Hippocampal formation (tissue), 2 donors: ENCODE measurements at regions not wholly inside any gene's neighbourhood (a gene's known extent, or its start where the extent isn't known, plus 50 kb on each side); places are given as distances from the start of the nearest gene placed in this dataset.

Experiments
- DNase-seq, 2 donors: peaks; one replicate each; lab custom pipeline; 2025; lab: John Stamatoyannopoulos, UW

- no peak for DNase-seq
Observed at GRCh38 chr6:125491860-125492618, 190.3 kb upstream of the HDDC2 start.

DNA sequence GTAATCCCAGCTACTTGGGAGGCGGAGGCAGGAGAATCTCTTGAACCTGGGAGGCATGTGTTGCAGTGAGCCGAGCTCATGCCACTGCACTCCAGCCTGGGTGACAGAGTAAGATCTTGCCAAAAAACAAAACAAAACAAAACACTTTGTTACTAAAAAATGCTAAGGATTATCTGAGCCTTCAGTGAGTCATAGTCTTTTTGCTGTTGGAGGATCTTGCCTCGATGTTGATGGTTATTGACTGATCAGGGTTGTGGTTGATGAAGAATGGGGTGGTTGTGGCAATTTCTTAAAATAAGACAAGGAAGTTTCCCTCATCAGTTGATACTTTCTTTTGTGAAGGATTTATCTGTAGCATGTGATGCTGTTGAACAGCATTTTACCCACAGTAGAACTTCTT is 196.8 kb upstream of the HDDC2 start:
- no peak for DNase-seq

- DNase-seq = no peak
Observed at GRCh38 chr6:125499535-125499934, 197.8 kb upstream of the HDDC2 start.

DNA sequence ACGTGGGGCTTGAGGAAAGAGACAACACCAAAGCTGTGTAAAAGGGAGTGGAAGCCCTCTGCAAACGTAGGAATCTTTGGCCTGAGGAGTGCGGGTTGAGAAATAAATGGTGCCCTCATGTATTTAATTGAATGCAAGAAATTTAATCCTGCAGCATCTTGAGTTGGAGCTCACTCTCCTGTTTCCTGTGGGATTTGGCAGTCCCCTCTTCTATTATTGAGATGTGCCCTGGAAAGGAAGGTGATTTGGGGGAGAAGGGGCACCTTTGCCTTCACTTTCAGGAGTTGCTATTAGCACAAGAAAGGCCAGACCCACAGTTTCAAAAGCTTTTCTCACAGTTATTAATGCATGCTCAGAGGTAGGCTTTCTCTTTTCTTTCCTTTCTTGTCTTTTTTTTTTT is 201.4 kb upstream of the HDDC2 start:
- DNase-seq = no peak

DNA sequence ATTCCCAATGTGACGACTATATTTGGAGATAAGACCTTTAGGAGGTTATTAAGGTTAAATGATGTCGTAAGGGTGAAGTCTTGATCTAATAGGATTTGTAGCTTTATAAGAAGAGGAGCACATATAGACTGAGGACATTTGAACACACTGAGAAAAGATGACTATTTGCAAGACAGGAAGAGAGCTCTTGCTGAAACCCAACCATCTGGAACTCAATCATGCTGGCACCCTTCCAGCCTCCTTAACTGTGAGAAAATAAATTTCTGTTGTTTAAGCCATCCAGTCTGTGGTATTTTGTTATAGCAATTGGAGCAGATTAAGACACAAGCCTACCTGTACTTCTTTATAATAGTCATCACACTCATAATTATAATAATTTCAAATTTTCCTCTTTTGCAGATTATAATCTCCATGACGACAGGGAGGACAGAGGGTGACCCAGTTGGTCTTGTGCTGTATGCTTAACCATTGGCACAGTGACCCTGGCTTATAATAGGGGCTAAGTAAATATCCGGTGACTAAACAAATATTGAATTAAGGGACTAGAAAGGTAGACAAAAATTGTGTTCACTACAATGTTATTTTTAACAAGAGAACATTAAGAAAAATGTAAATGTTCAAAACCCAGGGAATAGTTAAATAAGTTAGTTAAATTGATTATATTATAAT is 206.4 kb upstream of the HDDC2 start:
- no peak for DNase-seq

DNA sequence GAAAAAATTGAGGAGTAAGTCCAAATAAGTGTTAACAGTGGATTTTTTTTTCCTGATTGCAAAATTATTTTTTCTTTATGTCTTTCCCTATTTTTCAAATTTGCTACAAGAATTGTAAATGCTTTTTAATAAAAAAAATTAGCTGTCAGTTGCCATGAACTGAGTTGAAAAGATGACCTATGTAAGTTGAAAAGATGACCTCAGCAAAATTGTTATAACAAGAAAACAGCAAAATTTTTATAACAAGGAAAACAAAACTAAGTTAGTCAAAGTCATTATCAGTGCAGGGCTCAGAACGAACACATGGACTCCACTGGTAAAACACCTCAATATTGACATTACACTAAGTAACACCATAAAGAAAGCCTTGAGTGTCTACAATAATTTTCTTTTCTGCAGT is 207.0 kb upstream of the HDDC2 start:
- DNase-seq = no peak

DNA sequence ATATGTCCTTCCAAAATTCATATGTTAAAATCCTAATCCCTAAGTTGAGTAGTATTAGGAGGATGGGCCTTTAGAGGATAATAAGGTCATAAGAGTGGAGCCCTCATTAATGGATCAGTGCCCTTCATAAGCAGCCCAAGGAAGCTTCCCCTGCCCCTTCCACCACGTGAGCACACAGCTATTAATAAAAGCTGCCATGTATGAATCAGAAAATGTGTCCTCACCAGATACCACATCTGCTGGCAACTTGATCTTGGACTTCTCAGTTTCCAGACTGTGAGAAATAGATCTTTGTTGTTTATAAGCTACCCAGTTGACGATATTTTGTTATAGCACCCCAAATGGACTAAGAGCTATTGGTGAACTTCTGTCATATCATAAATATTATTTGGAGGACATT is 207.7 kb upstream of the HDDC2 start:
- DNase-seq = no peak

DNA sequence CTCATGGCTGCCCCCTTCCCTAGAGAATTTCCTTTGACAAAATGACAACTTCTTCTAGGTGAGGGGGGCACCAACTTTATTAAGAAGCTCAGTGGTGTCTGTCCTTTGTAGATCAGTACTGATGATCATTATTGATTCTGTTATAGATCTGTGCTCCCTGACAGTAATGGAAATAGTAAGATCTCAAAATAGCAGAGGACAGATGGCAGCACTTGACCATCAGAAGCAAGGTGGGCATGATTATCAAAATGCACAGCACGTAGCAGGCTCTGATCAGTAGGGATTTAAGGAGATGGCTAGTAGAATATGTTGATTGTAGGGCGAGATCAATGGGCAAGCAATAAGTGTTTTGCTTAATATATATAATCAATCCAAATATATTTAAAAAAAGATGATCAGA is 208.6 kb upstream of the HDDC2 start:
- no peak for DNase-seq

GRCh38 chr6:125511809-125512396 is 210.1 kb upstream of the HDDC2 start:
- no peak for DNase-seq

DNA sequence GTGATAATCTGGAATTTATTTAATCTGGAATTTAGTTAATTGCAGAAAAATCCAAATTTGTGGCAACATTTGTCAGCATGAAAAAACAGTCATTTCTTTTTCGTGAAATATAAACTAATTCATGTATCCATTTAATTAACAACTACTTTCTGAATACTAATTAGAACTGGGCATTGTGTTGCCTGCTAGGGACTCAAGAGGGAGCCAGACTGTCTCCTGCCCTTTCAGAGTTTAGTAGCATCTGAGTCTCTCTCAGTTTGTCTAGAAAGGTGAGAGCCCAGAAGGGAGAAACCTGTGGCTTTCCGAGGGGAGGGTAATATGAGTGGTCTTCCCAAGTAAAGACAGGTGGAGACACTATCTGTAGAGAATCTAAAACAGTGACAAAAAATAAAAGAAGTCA is 210.9 kb upstream of the HDDC2 start:
- no peak for DNase-seq

DNA sequence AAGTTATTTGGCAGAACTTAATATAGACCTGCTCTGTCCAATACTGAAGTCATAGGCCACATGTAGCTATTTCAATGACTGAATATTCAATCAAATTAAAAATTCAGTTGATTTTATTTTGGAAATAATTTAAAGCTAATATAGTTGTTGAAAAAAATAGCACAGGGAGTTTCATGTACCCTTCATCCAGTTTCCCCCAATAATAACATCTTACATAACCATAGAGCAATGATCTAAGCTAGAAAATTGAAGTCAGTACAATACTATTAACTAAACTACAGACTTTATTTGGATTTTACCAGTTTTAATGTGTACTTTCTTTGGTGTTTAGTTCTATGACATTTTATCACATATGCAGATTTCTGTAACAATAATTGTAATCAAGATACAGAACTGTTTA is 212.2 kb upstream of the HDDC2 start:
- no peak for DNase-seq

- DNase-seq = no peak
Observed at GRCh38 chr6:125516644-125517043, 214.9 kb upstream of the HDDC2 start.

GRCh38 chr6:125519367-125519766 is 217.6 kb upstream of the HDDC2 start:
- no peak for DNase-seq

GRCh38 chr6:125524356-125524755 is 222.6 kb upstream of the HDDC2 start:
- no peak for DNase-seq

GRCh38 chr6:125526007-125526720 is 223.3 kb upstream of the HEY2 start:
- DNase-seq = no peak

GRCh38 chr6:125528621-125529041 is 220.8 kb upstream of the HEY2 start:
- DNase-seq = no peak

- no peak for DNase-seq
Observed at GRCh38 chr6:125529061-125529460, 220.4 kb upstream of the HEY2 start.

DNA sequence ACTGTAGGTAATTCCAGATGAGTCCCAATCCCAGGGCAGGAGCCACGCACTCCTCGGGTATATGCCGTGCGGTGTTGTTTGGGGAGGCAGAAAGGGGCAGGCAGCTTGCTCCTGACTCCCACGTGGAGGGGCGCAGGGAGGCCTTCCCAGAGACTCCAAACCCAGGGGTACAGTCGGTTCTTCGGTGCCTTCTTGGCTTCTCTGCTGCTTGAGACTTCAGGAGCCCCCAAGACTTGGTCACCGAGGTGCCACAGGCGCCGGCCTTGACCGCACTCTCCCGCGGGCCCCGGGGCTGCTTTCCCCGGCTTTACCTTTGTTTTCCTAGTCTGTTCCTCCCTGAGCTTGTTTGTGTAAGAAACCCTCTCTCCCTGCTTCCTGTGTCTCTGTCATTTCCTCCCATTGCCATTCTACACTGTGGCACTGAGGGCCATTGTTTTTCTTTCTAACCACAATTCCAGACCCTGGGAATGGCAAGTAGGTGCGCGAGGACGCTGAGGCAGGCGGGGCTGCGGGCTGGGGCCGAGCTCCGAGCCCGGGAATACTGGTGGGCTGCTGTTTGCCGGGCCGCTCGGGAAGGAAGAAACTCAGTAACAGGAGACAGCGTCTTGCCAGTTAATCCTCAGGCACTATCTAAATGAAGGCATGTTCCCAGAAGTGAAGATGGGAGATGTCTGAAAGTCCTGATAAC is 215.6 kb upstream of the HEY2 start:
- no peak for DNase-seq

DNA sequence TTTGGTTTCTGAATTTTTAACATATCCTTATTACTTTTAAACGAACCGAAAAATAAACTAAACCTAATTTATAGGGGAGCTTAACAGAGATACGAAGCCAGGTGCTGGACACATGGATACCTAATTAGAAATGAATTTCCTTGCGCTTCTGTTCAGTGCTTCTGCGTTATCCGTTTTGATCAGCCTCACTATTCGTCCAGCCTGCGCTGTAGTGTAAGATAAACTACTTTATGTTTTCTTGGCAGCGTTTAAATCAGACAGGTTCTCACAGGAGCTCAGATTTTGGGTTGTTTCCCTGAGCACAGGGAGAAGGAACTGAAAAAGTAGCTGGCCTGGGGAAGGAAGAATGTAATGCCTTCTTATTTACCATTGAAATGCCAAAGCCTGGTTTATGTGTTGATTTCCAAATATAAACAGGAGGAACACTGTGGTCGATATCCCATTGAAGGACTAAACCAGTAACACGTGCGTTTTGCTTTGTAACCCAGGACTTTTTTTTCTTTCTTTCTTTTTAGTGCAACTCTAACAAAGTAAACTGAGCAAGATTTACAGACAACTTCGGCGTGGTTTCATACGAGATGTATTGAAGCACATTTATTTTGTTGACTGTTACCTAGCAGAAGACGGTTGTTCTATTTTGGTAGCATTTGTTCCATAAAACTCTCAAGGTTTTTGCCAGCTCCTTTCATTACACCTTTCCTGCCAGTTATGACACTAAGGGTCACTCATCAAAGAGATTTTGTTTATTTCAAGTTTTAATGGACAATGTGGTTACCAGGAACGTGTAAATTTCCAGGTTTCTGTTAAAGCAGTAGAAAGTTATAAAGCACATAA is 214.8 kb upstream of the HEY2 start:
- no peak for DNase-seq

GRCh38 chr6:125537090-125537489 is 212.3 kb upstream of the HEY2 start:
- DNase-seq = no peak

GRCh38 chr6:125539892-125540291 is 209.5 kb upstream of the HEY2 start:
- no peak for DNase-seq
